Upper lobe of right lung (tissue), 1 donor: ENCODE measurements at regions not wholly inside any gene's neighbourhood (a gene's known extent, or its start where the extent isn't known, plus 50 kb on each side); places are given as distances from the start of the nearest gene placed in this dataset.

Source experiments
- ATAC-seq: fragments of 200-7000 bp; cut with Tn5 transposase; one replicate; pipeline ENCODE4 v1.9.1; 2020; ENCODE audit warnings: mild to moderate bottlenecking, moderate library complexity
- DNase-seq: peaks from one replicate; pipeline ENCODE4 v3.0.0-alpha.2; 2020
- H3K27ac ChIP-seq: fragments of 200-600 bp; one replicate; pipeline ENCODE4 v1.8.0; 2022
- H3K27me3 ChIP-seq: fragments of 200-600 bp; one replicate; pipeline ENCODE4 v1.8.0; 2022; ENCODE audit warnings: mild to moderate bottlenecking
- H3K36me3 ChIP-seq: fragments of 200-600 bp; one replicate; pipeline ENCODE4 v1.8.0; 2022
- H3K4me1 ChIP-seq: fragments of 200-600 bp; one replicate; pipeline ENCODE4 v1.8.0; 2022
- H3K4me3 ChIP-seq: fragments of 200-600 bp; one replicate; pipeline ENCODE4 v1.8.0; 2022; ENCODE audit warnings: mild to moderate bottlenecking
- H3K9me3 ChIP-seq: fragments of 200-600 bp; one replicate; pipeline ENCODE4 v1.8.0; 2022
- CTCF ChIP-seq: fragments of 200-600 bp; IDR thresholded peaks from one replicate; pipeline ENCODE4 v1.8.0; 2022; ENCODE audit warnings: antibody characterized with exemption
- intact Hi-C: fragments of 100-400 bp; cut with DNase I; formaldehyde crosslinking; loops from one replicate; pipeline ENCODE4 v1.11.0; 2022
- donor health status: DM: no; HTN: yes; CAD: no; lungs with severe emphysema.

GRCh38 chr5:12246036-12246435, 341.8 kb upstream of the CTNND2 start:
- TF ChIP-seq CTCF = no peak
- Histone ChIP-seq H3K27me3 (no peaks in the 10 kb centered on the region), H3K4me3 (no peak overlapping the region), H3K4me1 (no peaks in the 10 kb centered on the region), H3K9me3 (no peaks in the 10 kb centered on the region), H3K27ac (no peak overlapping the region), H3K36me3 (no peaks in the 10 kb centered on the region)
- ATAC-seq = no peak
- intact Hi-C loops = no loop called here
- no peak for DNase-seq

DNA sequence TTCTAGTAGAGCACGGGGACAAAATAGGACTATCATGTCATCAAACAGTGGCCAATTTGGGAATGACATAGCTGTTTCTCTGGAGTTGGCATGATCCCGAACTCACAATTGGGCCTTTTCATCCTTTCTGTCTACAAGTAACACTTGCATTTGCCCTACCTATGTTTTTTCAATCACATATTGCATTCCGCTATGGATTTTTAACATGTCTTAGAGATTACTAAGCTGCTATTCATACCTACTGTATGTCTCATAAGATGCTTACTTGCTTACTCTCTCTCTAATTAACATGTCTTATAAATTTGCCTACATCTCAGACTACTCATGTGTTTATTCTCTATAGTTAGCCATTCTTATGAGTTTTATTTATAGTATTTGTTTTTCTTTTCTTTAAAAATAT, 341.2 kb upstream of the CTNND2 start:
- no peaks in the 10 kb centered on the region for H3K36me3 ChIP-seq
- TF ChIP-seq CTCF = no peak
- H3K27ac ChIP-seq = no peak overlapping the region
- H3K27me3 ChIP-seq = no peaks in the 10 kb centered on the region
- H3K4me3 ChIP-seq = no peak overlapping the region
- intact Hi-C loops = no loop called here
- no peaks in the 10 kb centered on the region for H3K9me3 ChIP-seq
- H3K4me1 ChIP-seq = no peaks in the 10 kb centered on the region
- no peak for DNase-seq
- no peak for ATAC-seq

GRCh38 chr5:12242950-12243888, 339.0 kb upstream of the CTNND2 start:
- no peaks in the 10 kb centered on the region for H3K36me3 ChIP-seq
- H3K9me3 ChIP-seq = no peaks in the 10 kb centered on the region
- H3K27me3 ChIP-seq = no peaks in the 10 kb centered on the region
- intact Hi-C loops = no loop called here
- TF ChIP-seq CTCF = no peak
- DNase-seq (no peak), ATAC-seq (no peak)
- no peak overlapping the region for H3K27ac ChIP-seq
- H3K4me1 ChIP-seq = no peaks in the 10 kb centered on the region
- H3K4me3 ChIP-seq = no peak overlapping the region

DNA sequence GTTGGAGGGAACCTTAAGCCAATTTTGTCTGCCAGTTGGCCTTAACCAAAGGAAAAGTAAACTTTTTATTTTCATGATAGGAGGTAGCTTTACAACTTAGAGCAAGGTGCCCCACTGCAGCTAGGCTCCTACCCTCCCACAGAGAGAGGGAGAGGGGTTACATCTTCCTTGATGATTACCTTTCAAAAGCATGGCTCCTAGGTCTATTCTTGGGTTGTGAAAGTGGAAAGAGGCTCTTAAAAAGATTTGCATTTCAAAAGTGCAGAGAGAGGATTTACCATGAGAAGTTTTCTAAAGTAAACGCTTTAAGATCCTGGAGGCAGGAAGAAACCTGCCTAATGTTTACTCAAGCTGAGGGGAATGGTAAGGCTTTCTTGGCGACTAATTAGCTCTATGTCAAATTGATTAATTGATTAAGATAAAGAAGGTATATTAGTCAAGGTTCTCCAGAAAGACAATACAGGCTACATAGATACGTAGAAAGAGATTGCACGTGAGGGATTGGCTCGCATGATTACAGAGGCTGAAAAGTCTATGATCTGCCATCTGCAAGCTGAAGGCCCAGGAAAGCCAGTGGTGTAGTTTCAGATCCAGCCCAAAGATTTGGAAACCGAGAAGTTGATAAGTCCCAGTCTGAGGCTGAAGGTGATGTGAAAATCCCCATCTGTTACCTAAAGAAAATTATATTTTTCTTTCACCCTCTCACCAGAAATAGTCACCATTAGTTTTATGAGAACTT, 333.8 kb upstream of the CTNND2 start:
- Histone ChIP-seq H3K36me3 (no peaks in the 10 kb centered on the region), H3K27ac (no peak overlapping the region), H3K4me3 (no peak overlapping the region), H3K9me3 (peaks cover 5% of the 10 kb centered on the region), H3K27me3 (no peaks in the 10 kb centered on the region), H3K4me1 (no peaks in the 10 kb centered on the region)
- intact Hi-C loops = no loop called here
- ATAC-seq (no peak), DNase-seq (no peak)
- TF ChIP-seq CTCF = no peak

DNA sequence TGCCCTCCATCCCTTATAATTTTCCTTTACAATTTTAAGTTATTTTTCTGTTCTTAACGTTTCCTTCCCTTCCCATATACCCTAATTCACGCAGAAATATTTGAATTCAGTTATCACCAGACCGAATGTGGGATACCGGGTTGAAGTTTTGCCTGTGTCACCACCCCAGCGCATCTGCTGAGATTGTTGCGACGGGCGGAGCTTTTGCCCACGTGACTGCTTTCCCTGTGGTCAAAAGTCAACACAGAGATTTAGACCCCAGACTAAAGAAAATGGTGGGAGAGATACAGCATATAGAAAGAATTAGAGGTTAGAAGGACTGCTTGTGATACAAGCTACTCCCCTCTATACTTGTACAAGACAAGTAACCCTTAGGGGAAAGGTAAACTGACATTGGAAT, 326.4 kb upstream of the CTNND2 start:
- no peak for DNase-seq
- intact Hi-C loops = no loop called here

More for the DNA sequence above, 326.4 kb upstream of the CTNND2 start:
- no peak for ATAC-seq
- H3K27ac ChIP-seq = no peak overlapping the region
- no peak for TF ChIP-seq CTCF
- H3K27me3 ChIP-seq = no peaks in the 10 kb centered on the region
- H3K9me3 ChIP-seq = peaks cover 5% of the 10 kb centered on the region
- H3K36me3 ChIP-seq = no peaks in the 10 kb centered on the region
- H3K4me1 ChIP-seq = no peaks in the 10 kb centered on the region
- no peak overlapping the region for H3K4me3 ChIP-seq
